Esophagus squamous epithelium (tissue), 5 donors: ENCODE measurements at regions not wholly inside any gene's neighbourhood (a gene's known extent, or its start where the extent isn't known, plus 50 kb on each side); places are given as distances from the start of the nearest gene placed in this dataset.

Experiments used
- DNase-seq: peaks from one replicate; lab custom pipeline; 2025; lab: John Stamatoyannopoulos, UW
- H3K27ac ChIP-seq, 4 donors: fragments of 200-600 bp; sonication (generic); one replicate each; pipeline ENCODE4 v1.5.1; 2016 to 2019; ENCODE audit warnings: mild to moderate bottlenecking in 1 of 4
- H3K27me3 ChIP-seq, 4 donors: fragments of 200-600 bp; sonication (generic); 1 replicate in 3 of 4; 2 replicates in 1 of 4; pipeline versions ENCODE4 v1.5.1 to v1.6.0; 2017 to 2021; ENCODE audit warnings: antibody characterized with exemption in 1 of 4
- H3K36me3 ChIP-seq, 3 donors: fragments of 200-600 bp; sonication (generic); one replicate each; pipeline ENCODE4 v1.5.1; 2016 to 2019
- H3K4me1 ChIP-seq, 3 donors: fragments of 200-600 bp; sonication (generic); one replicate each; pipeline ENCODE4 v1.5.1; 2017 to 2019
- H3K4me3 ChIP-seq, 4 donors: fragments of 200-600 bp; sonication (generic); 1 replicate in 3 of 4; 2 replicates in 1 of 4; pipeline ENCODE4 v1.5.1; 2016 to 2019; ENCODE audit warnings: mild to moderate bottlenecking in 2 of 4, moderate library complexity in 1 of 4
- H3K9me3 ChIP-seq, 3 donors: fragments of 200-600 bp; sonication (generic); one replicate each; pipeline ENCODE4 v1.5.1; 2016 to 2019
- CTCF ChIP-seq, 6 experiments: fragments of 450-650 bp in 4 of 6; fragments of 200-600 bp in 2 of 6; sonication (generic) in 2 of 6; IDR thresholded peaks; one replicate each; pipeline ENCODE4 v1.5.1; 2016 to 2019; ENCODE audit warnings: antibody characterized with exemption in 6 of 6, mild to moderate bottlenecking in 4 of 6, moderate library complexity in 4 of 6
- POLR2A ChIP-seq, 4 donors: fragments of 450-650 bp; IDR thresholded peaks; one replicate each; pipeline ENCODE4 v1.6.1; 2017; ENCODE audit warnings: antibody characterized with exemption in 4 of 4, mild to moderate bottlenecking in 4 of 4, moderate library complexity in 3 of 4
- WGBS, 2 donors: methylation state at CpG; one replicate each; pipeline ENCODE4 v1.1.5; 2018; 5-methylcytosine and 5-hydroxymethylcytosine counted together
- intact Hi-C: fragments of 100-400 bp; cut with DNase I; formaldehyde crosslinking; loops from one replicate; pipeline ENCODE4 v1.15.0; 2022
- donor health status: DM: yes; HTN: yes; CAD: no.

- DNase-seq: no peak
- TF ChIP-seq POLR2A (IDR thresholded peaks at IDR 0.05): no peak
- no peaks in the 10 kb centered on the region for H3K36me3 ChIP-seq
- no peaks in the 10 kb centered on the region for H3K9me3 ChIP-seq
- H3K27me3 ChIP-seq: no peaks in the 10 kb centered on the region
- intact Hi-C loops: no loop called here
- peaks cover 3 to 57% (median 18%) of the 10 kb centered on the region in 3 donors for H3K4me1 ChIP-seq
- 92 to 95% methylated on average over 5 of the region's 5 CpGs for WGBS, 2 donors
- H3K4me3 ChIP-seq: no peak overlapping the region
- H3K27ac ChIP-seq: no peak overlapping the region
These were observed 127.2 kb upstream of the SLC25A48 start for GRCh38 chr5:135707302-135707701.

- intact Hi-C loops: no loop called here
- no peak overlapping the region for H3K4me3 ChIP-seq
- WGBS, 2 donors: 77 to 80% methylated on average over 3 to 4 of the region's 4 CpGs
- peaks cover 3 to 57% (median 18%) of the 10 kb centered on the region in 3 donors for H3K4me1 ChIP-seq
- no peak overlapping the region for H3K27ac ChIP-seq
- no peaks in the 10 kb centered on the region for H3K27me3 ChIP-seq
- no peak for DNase-seq
- no peaks in the 10 kb centered on the region for H3K9me3 ChIP-seq
- TF ChIP-seq POLR2A (IDR thresholded peaks at IDR 0.05): no peak
- TF ChIP-seq CTCF (IDR thresholded peaks at IDR 0.05): no peak
- no peaks in the 10 kb centered on the region for H3K36me3 ChIP-seq
These were observed 127.6 kb upstream of the SLC25A48 start for GRCh38 chr5:135706893-135707292.

- WGBS, 2 donors: 89 to 92% methylated on average over 5 to 8 of the region's 8 CpGs
- Histone ChIP-seq H3K27ac (peak overlapping the region in 3 of 4 donors; percentile 73 to 84 (median 75)), H3K4me1 (peaks cover 3 to 57% (median 18%) of the 10 kb centered on the region in 3 donors), H3K9me3 (no peaks in the 10 kb centered on the region), H3K36me3 (no peaks in the 10 kb centered on the region), H3K27me3 (no peaks in the 10 kb centered on the region), H3K4me3 (no peak overlapping the region)
- intact Hi-C loops: no loop called here
- DNase-seq: no peak
- TF ChIP-seq CTCF (IDR thresholded peaks at IDR 0.05) (no peak), POLR2A (IDR thresholded peaks at IDR 0.05) (no peak)
These were observed 127.7 kb upstream of the CXCL14 start for GRCh38 chr5:135706474-135706873.

GRCh38 chr5:135705941-135706466 lies 127.2 kb upstream of the CXCL14 start:
- TF ChIP-seq POLR2A (IDR thresholded peaks at IDR 0.05): no peak
- TF ChIP-seq CTCF (IDR thresholded peaks at IDR 0.05): no peak
- Histone ChIP-seq H3K9me3 (no peaks in the 10 kb centered on the region), H3K4me1 (peaks cover 3 to 57% (median 18%) of the 10 kb centered on the region in 3 donors), H3K36me3 (no peaks in the 10 kb centered on the region), H3K4me3 (no peak overlapping the region), H3K27me3 (no peaks in the 10 kb centered on the region), H3K27ac (peak overlapping the region; percentile 73 to 84 (median 74))
- WGBS, 2 donors: 50% methylated on average over 5 of the region's 5 CpGs; no CpG with 5 or more reads in 1 of the 2 donors
- intact Hi-C loops: no loop called here
- DNase-seq: no peak

- intact Hi-C loops: no loop called here
- WGBS, 2 donors: 36 to 38% methylated on average over 2 to 3 of the region's 5 CpGs
- no peak overlapping the region for H3K4me3 ChIP-seq
- H3K4me1 ChIP-seq: peaks cover 3 to 57% (median 18%) of the 10 kb centered on the region in 3 donors
- H3K9me3 ChIP-seq: no peaks in the 10 kb centered on the region
- H3K36me3 ChIP-seq: no peaks in the 10 kb centered on the region
- no peaks in the 10 kb centered on the region for H3K27me3 ChIP-seq
- TF ChIP-seq POLR2A (IDR thresholded peaks at IDR 0.05) (no peak), CTCF (IDR thresholded peaks at IDR 0.05) (peak in 2 of 6 experiments; percentile 8 to 40)
- H3K27ac ChIP-seq: peak overlapping the region; percentile 73 to 84 (median 74)
- no peak for DNase-seq
These were observed 126.4 kb upstream of the CXCL14 start for GRCh38 chr5:135705141-135705631.
